ENCODE measurements at regions not wholly inside any gene's neighbourhood (a gene's known extent, or its start where the extent isn't known, plus 50 kb on each side); places are given as distances from the start of the nearest gene placed in this dataset.

DNA sequence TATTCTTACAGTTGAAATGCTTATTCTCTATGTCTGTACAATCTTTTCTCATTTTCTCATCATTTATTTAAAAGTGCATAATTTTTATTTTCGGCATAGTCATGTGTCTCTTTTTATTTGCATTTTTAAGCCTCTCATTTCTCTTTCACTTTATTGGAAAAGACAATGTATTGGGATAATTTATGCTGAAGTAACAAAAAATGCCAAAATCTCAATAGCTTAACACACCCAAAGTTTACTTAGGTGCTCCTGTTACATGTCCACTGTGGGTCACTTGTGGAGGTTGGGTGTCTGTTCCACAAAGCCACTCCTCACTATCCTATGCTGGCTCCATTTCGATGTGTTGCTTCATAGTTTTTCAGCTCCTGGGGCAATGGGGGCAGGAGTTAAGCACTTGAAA lies 638.7 kb downstream of the CD109 start:
- TF ChIP-seq CTBP1 (IDR thresholded peaks at IDR 0.05; ENCODE audit: borderline replicate concordance) (no peak), SP1 (CRISPR knock-in tag; IDR thresholded peaks at IDR 0.05) (no peak), MAFK (IDR thresholded peaks at IDR 0.05; ENCODE audit: low read length) (no peak), CTCF (IDR thresholded peaks at IDR 0.05 in 2 of 3, conservative IDR thresholded peaks at IDR 0.05 in 1 of 3; ENCODE audit: insufficient read depth in 2 of 3, low read depth in 1 of 3, low read length in 3 of 3) (no peak), POLR2A (conservative IDR thresholded peaks at IDR 0.05) (no peak), TCF7L2 (IDR thresholded peaks at IDR 0.05; ENCODE audit: low read depth, low read length) (no peak), JUND (IDR thresholded peaks at IDR 0.05; ENCODE audit: borderline replicate concordance, low read depth, low read length) (no peak), JUND (tag; IDR thresholded peaks at IDR 0.05; ENCODE audit: borderline replicate concordance, low read depth, low read length) (no peak)
- TF ChIP-seq, protein P1, sequence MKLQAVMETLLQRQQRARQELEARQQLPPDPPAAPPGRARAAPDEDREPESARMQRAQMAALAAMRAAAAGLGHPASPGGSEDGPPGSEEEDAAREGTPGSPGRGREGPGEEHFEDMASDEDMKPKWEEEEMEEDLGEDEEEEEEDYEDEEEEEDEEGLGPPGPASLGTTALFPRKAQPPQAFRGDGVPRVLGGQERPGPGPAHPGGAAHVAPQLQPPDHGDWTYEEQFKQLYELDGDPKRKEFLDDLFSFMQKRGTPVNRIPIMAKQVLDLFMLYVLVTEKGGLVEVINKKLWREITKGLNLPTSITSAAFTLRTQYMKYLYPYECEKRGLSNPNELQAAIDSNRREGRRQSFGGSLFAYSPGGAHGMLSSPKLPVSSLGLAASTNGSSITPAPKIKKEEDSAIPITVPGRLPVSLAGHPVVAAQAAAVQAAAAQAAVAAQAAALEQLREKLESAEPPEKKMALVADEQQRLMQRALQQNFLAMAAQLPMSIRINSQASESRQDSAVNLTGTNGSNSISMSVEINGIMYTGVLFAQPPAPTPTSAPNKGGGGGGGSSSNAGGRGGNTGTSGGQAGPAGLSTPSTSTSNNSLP (IDR thresholded peaks at IDR 0.05; ENCODE audit: borderline replicate concordance, low read depth, low read length), result no peak

Data from K562 (cell line).